ENCODE measurements at regions not wholly inside any gene's neighbourhood (a gene's known extent, or its start where the extent isn't known, plus 50 kb on each side); places are given as distances from the start of the nearest gene placed in this dataset.

GRCh38 chr7:45244981-45245380 lies 87.4 kb downstream of the RAMP3 start:
- no peak for TF ChIP-seq ZNF274 (IDR thresholded peaks at IDR 0.05; ENCODE audit: low read depth, low read length)
- no peak for TF ChIP-seq SUZ12 (IDR thresholded peaks at IDR 0.05; ENCODE audit: extremely low read depth, insufficient read depth, insufficient read length)
- TF ChIP-seq YY1 (IDR thresholded peaks at IDR 0.05; ENCODE audit: insufficient read depth, insufficient read length) = no peak
